ENCODE measurements at regions not wholly inside any gene's neighbourhood (a gene's known extent, or its start where the extent isn't known, plus 50 kb on each side); places are given as distances from the start of the nearest gene placed in this dataset.

DNA sequence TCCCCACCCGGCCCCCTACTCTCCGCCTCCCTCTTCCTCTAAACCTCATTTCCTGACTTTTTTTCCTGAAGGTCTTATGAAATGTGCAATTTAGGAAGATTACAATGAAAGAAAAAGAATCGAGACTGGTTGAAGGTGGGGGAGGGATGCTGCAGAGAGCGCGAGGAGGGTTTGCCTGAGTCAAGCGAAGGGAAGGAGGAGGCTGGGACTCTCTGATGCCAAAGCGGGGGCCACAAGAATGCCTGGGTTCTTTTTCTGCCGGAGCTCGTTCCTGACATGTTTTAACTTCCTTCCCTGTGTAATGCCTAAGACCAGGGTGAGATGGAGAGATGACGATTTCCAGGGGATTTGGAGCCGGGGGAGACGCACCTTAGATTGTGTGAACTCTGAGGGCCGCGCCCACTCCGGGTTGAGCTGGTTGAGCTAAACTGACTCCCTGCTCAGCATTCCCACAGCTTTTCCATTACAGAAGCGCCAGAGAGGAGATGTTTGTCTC is 270.5 kb upstream of the SORL1-AS1 start:
- DNase-seq, result no peak

DNA sequence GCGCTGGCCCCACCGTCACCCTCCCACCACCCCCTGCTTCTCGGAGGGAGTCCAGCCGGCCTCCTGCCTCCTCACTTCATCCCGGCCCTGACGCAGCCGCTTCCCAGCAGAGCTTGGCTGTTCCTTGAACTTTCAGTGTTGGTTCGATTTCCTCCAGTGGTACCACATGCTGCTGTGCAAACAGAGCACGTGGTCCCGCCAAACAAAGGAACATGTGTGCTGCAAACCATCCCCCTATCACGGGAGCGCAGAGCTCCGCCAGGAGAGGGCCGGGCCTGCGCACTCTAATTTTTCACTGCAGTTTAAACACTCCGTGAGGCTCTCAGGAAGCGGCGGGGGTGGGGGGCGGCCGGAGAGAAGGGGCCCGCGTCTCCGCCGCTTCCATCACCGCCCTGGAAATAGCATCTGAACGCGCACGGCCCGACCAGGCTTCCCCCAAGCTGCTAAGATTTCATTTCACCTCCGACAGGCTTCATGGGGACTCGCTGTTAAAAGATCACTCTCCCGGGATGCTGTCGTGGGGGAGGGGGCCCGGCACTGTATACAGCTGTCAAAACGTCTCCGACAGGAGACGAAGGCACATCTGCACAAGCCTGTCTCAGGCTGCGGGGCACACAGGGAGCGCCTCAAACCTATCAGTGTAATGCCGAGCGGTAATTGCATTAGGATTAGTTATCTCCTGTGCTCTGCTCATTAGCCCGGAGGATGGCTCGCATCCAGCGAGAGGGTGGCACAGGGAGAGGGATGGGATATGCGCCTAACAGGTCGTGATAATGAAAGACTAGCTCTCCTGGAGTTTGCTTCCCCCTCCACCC is 269.9 kb upstream of the SORL1-AS1 start:
- DNase-seq, result peak; percentile 32 to 38

DNA sequence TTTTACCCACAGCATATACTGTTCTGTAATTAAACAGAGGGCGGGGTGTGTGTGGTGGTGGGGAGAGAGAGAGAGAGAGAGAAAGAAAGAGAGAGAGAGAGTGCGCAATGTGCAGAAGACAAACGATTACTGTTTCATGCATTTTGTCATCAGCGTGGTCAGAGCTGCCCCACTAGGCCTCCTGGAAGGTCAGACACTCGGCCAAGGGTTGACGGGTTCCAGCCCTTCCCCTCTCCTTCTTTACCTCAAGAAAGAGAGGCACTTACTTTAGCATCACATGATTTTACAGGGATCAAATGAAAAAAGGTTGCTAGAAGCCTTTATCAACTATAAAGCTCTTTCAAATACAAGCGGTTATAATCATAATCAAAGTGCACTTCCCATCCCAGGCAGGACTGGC is 269.2 kb upstream of the SORL1-AS1 start:
- DNase-seq, result no peak

DNA sequence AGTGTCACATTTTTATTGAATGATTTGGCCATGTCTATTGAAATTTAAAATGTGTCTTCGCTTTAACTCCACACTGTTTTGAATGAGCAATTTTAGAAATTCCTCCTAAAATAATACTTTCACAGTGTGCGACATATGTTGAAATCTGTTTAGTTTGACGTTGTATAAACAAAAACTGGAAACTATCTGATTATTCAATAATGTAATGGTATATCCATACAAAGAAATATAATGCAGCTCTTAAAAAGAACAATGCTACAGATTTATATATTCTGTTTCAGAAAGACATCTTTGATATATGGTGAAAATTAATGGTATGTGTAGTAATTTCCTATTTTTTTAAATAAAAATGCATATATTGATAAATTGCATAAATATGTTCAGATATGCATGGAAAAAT is 268.7 kb upstream of the SORL1-AS1 start:
- DNase-seq, result no peak

DNA sequence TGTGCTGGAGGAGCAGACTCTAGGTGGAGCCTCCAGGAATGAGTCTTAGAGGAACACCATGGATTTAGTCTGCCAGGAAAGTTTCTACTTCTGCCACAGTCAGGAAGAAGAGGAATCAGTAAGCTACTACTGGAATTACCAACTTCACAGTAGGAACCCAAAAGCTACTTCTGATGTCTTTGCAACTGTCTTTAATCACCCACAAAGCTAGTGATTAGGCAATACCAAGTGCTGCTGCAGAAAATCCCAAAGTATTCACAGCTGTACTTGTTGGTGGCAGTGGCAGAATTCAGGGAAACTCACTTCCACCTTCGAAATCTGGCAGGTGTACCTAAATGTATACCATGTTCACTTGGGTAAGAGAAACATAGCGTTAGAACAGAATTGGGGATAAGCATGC is 264.5 kb upstream of the SORL1-AS1 start:
- no peak for DNase-seq

DNA sequence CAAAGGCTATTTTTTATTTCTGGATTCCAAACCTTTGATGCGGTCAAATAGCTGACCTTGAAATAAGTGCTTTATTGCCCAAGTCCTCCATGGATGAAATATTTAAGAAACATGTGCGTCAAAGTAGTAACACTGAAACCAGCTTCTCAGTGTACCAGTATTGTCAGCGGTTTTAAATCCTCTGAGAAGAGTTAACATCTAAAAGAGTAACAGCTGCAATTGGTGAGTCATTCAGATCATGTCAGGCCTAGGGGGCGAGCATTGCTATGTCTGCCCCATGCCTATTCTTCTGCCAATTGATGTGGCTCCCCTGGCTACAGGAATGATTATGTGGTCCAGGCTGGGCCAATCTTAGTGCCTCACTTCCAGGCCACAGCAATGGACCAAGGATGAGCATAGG is 263.3 kb upstream of the SORL1-AS1 start:
- DNase-seq, result no peak

DNA sequence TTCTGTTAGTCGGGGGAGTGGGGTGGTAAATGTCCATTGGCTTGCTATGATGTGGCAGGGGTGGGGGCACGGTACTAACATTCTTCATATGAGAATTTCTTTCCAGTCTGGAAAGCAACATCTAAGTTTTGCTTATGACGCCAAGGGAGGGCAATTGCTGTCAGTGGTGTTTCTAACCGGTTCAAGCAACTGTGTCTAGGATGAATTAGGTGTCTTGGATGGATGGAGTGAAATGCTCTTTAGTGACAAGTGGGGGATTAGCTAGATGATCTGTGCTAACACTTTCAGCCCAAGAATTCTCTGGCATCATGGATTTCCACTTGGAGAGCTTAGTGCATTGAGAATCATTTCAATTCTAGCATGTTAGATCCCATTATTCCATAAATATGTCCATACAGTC is 262.6 kb upstream of the SORL1-AS1 start:
- no peak for DNase-seq

DNA sequence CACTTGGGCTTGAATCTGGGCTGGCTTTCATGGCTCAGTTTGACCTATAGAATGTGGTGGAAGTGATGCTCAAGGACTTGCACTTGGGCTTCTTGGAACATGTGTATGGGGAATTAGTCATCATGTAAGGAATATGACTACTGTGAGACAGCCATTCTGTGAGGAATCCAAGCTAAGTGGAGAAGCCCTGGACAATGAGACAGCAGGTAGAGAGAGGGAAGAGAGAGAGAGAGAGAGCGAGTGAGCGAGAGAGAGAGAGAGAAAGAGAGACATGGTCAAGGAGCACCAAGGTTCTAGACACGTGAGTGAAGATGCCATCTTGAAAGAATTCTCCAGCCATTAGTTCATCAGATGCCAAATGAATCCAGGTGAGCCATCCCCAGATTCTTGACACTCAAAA is 261.6 kb upstream of the SORL1-AS1 start:
- no peak for DNase-seq

DNA sequence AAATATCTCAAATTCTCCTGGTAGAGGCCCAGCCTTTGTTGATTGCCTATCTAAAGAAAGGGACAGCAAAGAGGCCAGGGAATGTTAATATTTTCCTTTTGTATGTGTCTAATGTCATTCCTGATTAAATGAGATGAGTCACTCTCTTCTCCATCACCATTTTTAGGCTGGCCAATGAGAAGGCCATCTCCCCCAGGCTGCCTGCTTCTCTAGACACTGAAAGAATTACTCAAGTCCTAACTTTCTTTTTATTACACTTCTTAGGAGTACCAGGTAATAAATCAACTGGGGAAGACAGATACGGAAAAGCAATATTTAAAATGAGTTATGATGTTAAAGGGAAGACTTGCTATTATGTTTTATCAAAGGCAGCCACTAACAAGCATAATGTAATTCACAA is 259.2 kb upstream of the SORL1-AS1 start:
- no peak for DNase-seq

DNA sequence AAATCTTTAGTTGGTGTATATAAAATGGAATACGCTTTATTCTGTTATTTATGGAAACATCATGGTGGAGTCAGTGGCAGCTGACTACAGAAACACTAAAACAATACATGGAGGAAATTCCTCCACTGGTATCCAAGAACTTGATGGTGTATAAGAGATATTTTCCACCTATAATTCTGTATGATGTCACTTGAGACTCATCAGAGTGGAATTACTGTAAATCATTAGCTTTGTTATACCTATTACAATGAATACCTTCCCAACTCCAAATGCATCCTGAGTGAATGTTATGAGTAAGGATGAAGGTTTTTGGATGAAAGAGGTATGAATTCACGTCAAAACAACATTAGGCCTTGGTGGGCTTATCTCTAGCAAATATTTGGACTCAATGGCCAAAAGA is 258.5 kb upstream of the SORL1-AS1 start:
- no peak for DNase-seq

DNA sequence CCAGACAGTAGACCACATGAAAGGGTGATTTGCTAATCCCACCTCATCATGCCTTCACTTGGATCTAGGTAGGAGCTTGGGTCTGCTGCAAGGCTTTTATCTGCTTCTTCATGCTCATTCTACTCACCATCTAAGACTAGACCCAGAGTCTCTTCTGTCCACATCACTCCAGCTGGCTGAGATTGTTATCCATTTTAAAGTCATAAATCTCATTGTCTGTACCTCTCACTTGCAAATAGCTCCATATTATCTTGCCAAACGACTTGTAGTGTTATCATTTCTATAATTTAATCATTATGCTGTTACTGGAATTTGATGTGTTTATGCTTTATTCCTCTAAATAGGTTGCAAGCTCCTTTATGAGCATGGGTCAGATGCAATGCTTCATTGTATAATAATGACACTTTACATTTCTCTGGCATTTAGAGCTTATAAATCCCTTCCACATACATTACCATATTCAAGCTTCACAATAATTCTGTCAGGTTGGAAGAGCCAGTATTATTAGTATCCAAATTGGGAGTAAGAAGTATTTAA is 254.2 kb upstream of the SORL1-AS1 start:
- DNase-seq, result peak in 1 of 2 experiments; percentile 59

DNA sequence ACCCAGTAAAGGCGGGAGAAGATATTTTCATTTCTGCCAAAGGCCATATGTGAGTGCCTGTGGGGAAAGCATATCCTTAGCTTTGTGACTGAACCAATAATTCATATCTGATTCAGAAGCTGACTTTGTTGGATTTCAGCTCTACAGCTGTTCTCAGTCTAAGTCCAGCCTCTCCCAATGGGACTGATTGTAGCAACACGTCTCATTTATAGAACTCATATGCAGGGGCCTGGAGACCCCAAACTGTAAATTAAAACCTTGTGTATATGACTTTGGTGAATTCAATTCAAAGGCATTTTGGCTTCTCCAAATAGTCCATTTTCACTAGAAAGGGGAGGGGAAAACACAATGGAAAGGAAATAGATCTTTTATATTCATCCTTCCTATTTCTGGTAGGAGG is 250.4 kb upstream of the SORL1-AS1 start:
- DNase-seq, result no peak

DNA sequence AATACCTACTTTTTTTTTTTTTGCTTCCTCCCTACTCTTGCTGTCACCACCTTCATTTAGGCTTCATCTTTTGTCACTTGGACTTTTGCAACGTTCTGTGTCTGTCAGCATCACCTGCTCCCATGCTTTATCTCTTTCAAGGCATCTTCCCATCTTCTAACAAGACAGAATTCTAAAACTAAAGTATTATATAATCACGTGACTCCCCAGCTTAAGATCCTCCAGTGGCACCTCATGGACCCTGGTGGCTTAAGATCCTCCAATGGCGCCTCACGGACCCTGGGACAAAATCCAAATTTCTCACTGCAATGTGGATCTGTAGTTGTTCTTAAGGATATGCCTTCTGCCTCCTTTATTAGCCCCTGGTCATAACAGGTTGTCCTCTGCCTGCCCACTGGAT is 248.2 kb upstream of the SORL1-AS1 start:
- DNase-seq, result no peak

DNA sequence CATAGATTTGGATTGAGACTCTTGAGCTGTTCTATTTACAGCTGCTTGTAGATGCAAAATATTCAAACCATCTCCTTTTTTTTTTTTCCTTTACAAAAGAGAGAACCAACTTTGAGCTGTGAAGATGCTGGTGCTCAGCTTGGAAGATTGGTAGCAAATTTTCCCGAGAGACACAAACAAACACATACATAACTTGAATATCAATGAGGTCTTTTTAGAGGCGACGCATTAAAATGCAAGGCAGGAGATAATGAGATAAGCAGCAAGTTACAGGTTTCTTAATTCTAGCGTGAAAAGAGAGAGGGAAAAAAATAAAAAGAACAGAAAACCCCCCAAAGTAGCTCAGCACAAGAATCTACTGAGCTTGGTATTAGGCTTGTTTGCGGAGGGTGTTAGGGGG is 247.0 kb upstream of the SORL1-AS1 start:
- DNase-seq, result no peak

DNA sequence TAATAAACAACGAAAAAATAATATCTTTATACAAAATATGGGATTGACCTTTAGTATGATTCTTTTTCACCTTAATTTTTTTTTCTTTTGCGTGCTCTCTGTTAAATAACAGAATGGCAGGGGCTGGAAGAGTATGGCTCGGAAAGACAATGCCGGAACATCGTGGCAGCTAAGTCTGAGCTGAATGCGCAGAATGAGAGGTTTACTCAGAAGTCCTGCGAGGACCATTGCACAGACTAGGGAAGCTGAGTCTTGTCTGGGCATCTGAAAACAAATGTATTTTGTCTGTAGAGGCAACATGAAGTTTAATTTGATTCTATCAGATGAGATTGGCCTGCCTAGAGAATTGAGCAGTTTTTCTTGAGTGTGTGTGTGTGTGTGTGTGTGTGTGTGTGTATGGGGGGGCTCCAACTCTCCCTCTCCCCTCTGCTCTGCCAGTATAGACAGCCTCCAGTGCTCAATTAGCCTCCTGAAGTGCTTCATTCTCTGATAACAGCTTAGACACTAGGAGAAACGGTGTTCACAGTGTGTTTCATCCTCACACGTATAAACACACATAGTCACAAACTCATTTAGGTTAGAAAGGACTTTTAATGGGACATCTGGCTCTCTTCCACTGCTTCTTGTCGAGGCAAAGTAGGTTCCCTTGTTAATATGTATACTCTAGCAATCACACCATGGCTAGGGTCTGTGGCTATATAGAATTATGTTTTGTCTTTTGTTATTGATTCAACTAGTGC is 244.3 kb upstream of the SORL1-AS1 start:
- DNase-seq, result peak; percentile 64 to 83

DNA sequence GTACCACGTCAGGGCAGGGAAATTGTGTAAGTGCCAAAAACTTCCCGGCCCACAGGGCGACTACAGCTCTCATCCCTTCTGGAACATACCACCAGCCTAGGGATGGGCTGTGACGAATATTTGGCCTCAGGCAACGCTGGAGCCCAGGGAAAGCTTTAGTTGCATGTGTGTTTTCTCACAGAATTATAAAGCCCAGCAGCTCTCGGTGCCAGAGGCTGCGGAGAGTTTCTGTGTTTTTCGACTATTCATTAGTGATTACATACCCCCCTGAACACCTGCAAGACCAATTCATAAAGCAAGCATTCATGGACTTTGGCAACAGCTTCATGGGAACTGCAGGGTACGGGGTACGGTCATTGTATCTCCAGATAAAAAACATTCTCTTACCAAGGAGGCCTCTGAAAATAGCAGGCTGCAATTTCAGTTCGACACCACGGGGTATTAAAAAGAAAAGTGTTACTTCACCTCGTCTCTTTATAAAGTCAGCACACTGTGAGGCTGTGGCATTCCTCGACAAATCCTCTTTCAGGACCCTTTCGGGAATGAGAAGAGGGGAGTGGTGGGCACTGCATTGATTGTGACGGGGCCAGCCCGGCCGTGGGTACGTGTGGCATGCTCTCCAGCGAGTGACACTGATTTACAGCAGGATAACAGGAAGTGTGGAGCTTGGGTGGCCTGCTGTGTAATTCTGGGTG is 243.6 kb upstream of the SORL1-AS1 start:
- peak in 1 of 2 experiments; percentile 43 for DNase-seq

DNA sequence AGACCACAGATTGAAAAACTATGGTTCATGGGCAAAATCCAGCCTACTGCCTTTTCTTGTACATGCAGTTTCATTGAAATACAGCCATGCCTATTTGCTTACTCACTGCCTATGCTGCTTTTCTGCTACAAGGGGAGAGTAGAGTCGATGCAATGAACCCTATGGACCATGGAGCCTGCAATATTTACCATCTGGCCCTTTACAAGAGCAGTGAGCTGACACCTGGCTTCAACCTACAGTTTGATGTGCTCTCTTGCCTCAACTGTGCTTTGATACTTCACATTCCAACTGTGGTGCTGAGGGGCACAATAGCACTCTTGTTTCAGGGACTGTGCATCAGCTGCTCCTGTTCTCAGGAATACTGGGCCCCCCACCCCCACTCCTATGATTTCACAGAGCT is 239.5 kb upstream of the SORL1-AS1 start:
- no peak for DNase-seq

DNA sequence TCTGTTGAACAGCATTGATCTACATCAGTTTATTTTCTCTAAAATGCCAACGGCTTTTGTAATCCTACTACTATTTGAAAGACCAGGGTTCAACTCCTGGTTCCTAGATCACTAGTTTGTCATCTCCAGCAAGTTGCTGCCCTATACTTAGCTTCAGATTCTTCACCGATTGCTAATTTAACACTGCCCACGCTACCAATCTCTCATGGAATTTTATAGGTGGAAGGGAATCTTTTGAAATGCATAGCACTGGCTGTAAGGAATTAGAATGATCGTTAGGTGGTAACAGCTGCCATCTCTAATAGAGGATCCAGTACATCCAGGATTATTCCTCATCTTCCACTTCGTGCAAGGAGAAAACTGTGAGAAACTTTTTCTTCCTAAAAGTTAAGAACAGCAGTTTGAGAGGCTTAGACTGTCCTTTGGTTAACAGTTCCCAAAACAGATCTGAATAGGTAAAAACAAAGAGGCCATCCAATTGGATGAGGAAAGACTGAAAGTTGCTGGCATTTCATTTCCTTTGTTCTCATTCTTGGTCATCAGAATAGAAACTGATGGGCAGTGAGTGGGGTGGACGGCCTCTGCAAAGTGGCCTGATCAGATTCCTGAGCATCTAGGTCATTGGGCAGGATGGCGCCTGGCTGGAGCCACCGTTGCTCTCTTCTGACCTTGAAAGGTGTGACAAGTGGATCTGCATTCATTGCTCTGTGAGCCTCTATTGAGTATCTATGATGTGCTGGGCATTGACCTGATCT is 236.3 kb upstream of the SORL1-AS1 start:
- DNase-seq, result no peak

DNA sequence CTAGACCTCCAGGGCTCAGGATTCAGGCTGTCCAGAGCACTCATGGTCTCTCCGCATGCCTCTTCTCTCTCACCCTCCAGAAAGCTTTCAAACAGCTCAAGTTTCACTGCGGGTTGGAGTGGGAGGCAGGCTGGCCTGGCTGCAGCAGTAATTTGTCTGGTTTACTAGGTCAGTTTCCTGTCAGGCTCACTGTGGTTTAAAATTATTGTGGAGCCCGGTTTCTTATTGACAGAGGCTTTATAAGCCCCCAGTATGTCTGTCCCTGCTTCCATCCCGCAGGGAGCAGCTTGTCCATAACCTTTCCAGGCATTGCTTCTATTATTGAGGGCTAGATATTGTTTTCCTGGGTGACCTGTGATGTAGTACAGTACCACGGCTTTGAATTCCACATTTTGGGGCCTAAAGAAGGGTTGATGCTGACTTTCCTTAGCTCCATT is 235.3 kb upstream of the SORL1-AS1 start:
- peak in 1 of 2 experiments; percentile 66 for DNase-seq

DNA sequence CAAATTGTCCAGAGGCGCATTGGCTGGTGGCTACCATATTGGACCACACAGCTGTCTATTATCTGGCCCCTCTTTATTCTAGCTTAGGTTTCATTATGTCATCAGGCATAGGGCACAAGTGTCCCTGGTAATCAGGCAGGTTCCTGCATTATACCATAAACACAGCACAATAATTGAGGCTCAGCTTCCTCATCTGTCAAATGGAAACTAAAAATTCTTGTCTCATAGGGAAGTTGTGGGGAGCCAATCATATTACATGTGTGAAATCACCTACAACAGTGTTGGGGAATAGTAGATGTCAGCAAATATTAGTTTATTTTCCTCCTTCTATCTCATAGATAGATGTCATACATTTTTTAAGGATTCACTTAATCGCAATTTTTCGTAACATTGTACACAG is 231.0 kb upstream of the SORL1-AS1 start:
- no peak for DNase-seq
